Calu3 (cell line): ENCODE measurements at regions not wholly inside any gene's neighbourhood (a gene's known extent, or its start where the extent isn't known, plus 50 kb on each side); places are given as distances from the start of the nearest gene placed in this dataset.

Experiments
- BruUV-seq: library from RNA; stranded (reverse); fragments of 400-500 nt; replicated peaks from 2 replicates; lab custom pipeline; 2021; lab: Mats Ljungman, UMichigan
- CTCF ChIA-PET: fragments of 300-600 bp; sonication (Branson Sonifier 250); formaldehyde crosslinking; loops from one replicate; lab custom pipeline; 2022; ENCODE audit warnings: antibody characterized with exemption; lab: Charles Lee
- DNase-seq: peaks from one replicate; pipeline ENCODE4 v3.0.0; 2022
- H3K27ac Mint-ChIP-seq: one replicate; pipeline ENCODE4 v1.8.0; 2022; ENCODE audit warnings: mixed read lengths; ENCODE audit not compliant: unreplicated experiment
- H3K27me3 Mint-ChIP-seq: one replicate; pipeline ENCODE4 v1.8.0; 2022; ENCODE audit warnings: mixed read lengths; ENCODE audit not compliant: unreplicated experiment
- H3K36me3 Mint-ChIP-seq: one replicate; pipeline ENCODE4 v1.8.0; 2022; ENCODE audit warnings: mild to moderate bottlenecking, moderate library complexity, mixed read lengths; ENCODE audit not compliant: insufficient read depth, unreplicated experiment
- H3K4me1 Mint-ChIP-seq: one replicate; pipeline ENCODE4 v1.8.0; 2022; ENCODE audit warnings: mild to moderate bottlenecking, low read depth, mixed read lengths; ENCODE audit not compliant: unreplicated experiment
- H3K4me3 Mint-ChIP-seq: one replicate; pipeline ENCODE4 v1.8.0; 2022; ENCODE audit warnings: mild to moderate bottlenecking, low read depth, moderate library complexity, mixed read lengths; ENCODE audit not compliant: unreplicated experiment
- H3K9me3 Mint-ChIP-seq: one replicate; pipeline ENCODE4 v1.8.0; 2022; ENCODE audit warnings: low read depth, mixed read lengths; ENCODE audit not compliant: unreplicated experiment
- CTCF ChIP-seq: fragments of 200-600 bp; IDR thresholded peaks from one replicate; pipeline ENCODE4 v1.8.0; 2022; ENCODE audit warnings: antibody characterized with exemption; ENCODE audit not compliant: unreplicated experiment
- intact Hi-C: fragments of 100-400 bp; cut with micrococcal nuclease; formaldehyde crosslinking; loops from one replicate; pipeline ENCODE4 v1.10.0; 2022; ENCODE audit not compliant: unreplicated experiment

GRCh38 chr4:187010052-187010451 lies 286.4 kb upstream of the FAT1 start:
- Mint-ChIP-seq H3K27me3 (no peaks in the 10 kb centered on the region), H3K4me1 (no peaks in the 10 kb centered on the region), H3K4me3 (no peak overlapping the region), H3K9me3 (peaks cover 3% of the 10 kb centered on the region), H3K36me3 (no peaks in the 10 kb centered on the region), H3K27ac (no peak overlapping the region)
- no peak for TF ChIP-seq CTCF
- no peak for DNase-seq
- BruUV-seq = no TSS peak
- intact Hi-C loops = no loop called here
- CTCF ChIA-PET = no interaction called here

- BruUV-seq = no TSS peak
- no peak overlapping the region for H3K27ac Mint-ChIP-seq
- H3K27me3 Mint-ChIP-seq = no peaks in the 10 kb centered on the region
- no peak for TF ChIP-seq CTCF
- peaks cover 3% of the 10 kb centered on the region for H3K9me3 Mint-ChIP-seq
- H3K36me3 Mint-ChIP-seq = no peaks in the 10 kb centered on the region
- H3K4me1 Mint-ChIP-seq = no peaks in the 10 kb centered on the region
- no peak overlapping the region for H3K4me3 Mint-ChIP-seq
- intact Hi-C loops = no loop called here
- CTCF ChIA-PET = no interaction called here
- DNase-seq = no peak
These were observed 292.4 kb upstream of the FAT1 start for GRCh38 chr4:187016101-187016500.

- intact Hi-C loops = no loop called here
- H3K4me1 Mint-ChIP-seq = no peaks in the 10 kb centered on the region
- no peak for TF ChIP-seq CTCF
- H3K9me3 Mint-ChIP-seq = peaks cover 3% of the 10 kb centered on the region
- H3K4me3 Mint-ChIP-seq = no peak overlapping the region
- no peak overlapping the region for H3K27ac Mint-ChIP-seq
- CTCF ChIA-PET = no interaction called here
- no peaks in the 10 kb centered on the region for H3K36me3 Mint-ChIP-seq
- no peaks in the 10 kb centered on the region for H3K27me3 Mint-ChIP-seq
- DNase-seq = no peak
- no TSS peak for BruUV-seq
These were observed 293.5 kb upstream of the FAT1 start for GRCh38 chr4:187017147-187017546.

- intact Hi-C loops = no loop called here
- no peak for TF ChIP-seq CTCF
- H3K27ac Mint-ChIP-seq = no peak overlapping the region
These were observed 296.2 kb upstream of the FAT1 start for GRCh38 chr4:187019896-187020295.

GRCh38 chr4:187020676-187021075 lies 297.0 kb upstream of the FAT1 start:
- Mint-ChIP-seq H3K36me3 (no peaks in the 10 kb centered on the region), H3K9me3 (no peaks in the 10 kb centered on the region), H3K27me3 (no peaks in the 10 kb centered on the region), H3K4me1 (no peaks in the 10 kb centered on the region), H3K4me3 (no peak overlapping the region), H3K27ac (no peak overlapping the region)
- CTCF ChIA-PET = no interaction called here
- no TSS peak for BruUV-seq
- intact Hi-C loops = no loop called here
- DNase-seq = no peak
- TF ChIP-seq CTCF = no peak

More at GRCh38 chr4:187019896-187020295, 296.2 kb upstream of the FAT1 start:
- Mint-ChIP-seq H3K9me3 (no peaks in the 10 kb centered on the region), H3K27me3 (no peaks in the 10 kb centered on the region), H3K36me3 (no peaks in the 10 kb centered on the region), H3K4me1 (no peaks in the 10 kb centered on the region), H3K4me3 (no peak overlapping the region)
- DNase-seq = no peak
- CTCF ChIA-PET = no interaction called here
- BruUV-seq = no TSS peak
